GM18502 (cell line): ENCODE measurements at regions not wholly inside any gene's neighbourhood (a gene's known extent, or its start where the extent isn't known, plus 50 kb on each side); places are given as distances from the start of the nearest gene placed in this dataset.
"Not testable (repeated sequence)": the region's sequence is repeated elsewhere in the genome, so short reads cannot be mapped to it uniquely, and the experiment has no call there.

Experiments used
- ATAC-seq: cut with Tn5 transposase; IDR thresholded peaks from one replicate; pipeline ENCODE4 v1.9.1; 2021; ENCODE audit warnings: mild to moderate bottlenecking; ENCODE audit not compliant: unreplicated experiment, poor library complexity

DNA sequence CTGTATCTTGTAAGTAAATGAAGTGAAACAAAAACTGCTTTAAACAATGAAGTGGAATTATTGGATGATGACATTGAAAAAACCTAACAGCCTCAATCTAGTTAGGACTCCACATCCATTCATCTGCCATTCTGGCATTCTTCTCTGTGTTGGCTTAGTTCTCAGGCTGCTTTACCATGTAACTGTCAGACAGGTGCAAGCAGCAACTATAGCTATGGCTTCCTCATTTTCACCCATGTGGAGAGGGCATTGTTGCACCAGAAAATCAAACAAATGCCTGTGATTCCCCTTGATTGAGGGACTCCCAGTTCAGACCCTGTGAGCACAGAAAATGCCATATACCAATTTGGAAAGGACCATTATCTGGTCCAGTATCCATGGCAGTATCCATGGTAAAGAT is 129.5 kb upstream of the NYAP2 start:
- ATAC-seq = no peak

- no peak for ATAC-seq
These were observed 145.1 kb upstream of the NYAP2 start for GRCh38 chr2:225254363-225254762.

DNA sequence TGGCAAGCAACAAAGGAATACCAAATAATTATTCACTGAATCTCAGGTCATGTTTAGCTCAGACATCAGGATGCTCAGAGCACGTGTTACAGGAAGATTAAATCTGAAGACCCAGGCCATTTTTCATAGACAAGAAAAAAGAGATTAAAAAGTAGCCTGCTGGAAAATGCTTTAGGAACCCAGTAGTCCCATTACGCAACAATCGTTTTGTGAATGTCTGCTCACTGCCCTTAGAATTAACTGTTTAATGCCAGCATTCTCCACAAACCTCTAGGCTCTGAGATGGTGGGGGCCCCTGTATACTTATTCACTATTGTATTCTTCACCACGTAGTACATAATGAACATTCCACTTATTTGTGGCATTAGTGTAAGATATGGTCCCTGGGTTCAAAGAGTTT is 154.6 kb upstream of the NYAP2 start:
- no peak for ATAC-seq

DNA sequence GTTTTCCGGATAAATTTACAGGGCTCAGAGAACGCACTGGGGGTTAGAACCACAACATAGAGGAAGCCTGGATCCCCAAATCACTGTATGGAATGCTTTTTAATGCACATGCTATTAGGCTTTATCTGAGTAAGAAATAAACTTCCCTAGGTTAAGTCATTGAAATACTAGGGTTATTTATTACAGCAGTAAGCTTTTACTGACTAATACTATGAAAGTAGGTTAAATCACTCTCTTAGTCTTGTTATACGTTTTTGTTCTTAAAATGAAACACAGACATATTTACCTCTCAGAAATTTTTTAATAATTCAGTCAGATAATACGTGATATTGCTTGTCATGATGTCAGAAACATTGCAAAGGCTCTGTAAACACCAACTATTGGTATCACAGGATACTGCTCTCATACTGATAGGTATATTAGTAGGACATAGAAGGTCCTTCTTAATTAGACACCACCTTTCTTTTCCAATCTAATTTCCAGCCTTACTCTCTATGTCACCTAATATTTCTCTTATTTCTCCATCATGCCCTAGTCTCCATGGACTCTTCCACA is 162.7 kb upstream of the NYAP2 start:
- no peak for ATAC-seq

DNA sequence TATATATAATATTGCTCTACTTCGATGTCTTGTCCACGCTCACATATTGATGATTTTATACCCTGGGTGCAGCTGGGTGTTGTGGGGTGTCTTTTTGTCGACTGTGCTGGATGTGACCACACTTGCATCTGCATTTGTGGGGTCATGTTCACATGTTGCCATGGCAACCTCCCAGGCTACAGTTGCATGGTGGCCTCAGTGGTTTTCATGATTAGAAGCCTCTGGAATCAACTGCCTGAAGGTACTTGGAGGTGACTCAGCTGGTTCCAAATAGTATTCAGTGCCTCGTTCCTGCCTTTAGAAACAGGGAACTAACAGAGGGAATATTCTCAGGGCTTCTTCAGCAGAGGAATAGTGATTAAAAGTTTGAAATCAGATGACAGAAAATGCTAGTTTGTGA is 166.3 kb upstream of the NYAP2 start:
- ATAC-seq = no peak

GRCh38 chr2:225231900-225232299 is 167.6 kb upstream of the NYAP2 start:
- ATAC-seq = no peak

DNA sequence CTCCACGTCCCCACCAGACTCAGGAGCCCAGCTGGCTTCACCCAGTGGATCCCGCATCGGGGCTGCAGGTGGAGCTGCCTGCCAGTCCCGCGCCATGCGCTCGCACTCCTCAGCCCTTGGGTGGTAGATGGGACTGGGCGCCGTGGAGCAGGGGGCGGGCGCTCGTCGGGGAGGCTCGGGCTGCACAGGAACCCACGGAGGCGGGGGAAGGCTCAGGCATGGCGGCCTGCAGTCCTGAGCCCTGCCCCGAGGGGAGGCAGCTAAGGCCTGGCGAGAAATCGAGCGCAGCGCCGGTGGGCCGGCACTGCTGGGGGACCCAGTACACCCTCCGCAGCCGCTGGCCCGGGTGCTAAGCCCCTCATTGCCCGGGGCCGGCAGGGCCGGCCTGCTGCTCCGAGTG is 170.2 kb upstream of the NYAP2 start:
- ATAC-seq = not testable (repeated sequence)

GRCh38 chr2:225226441-225226840 is 173.1 kb upstream of the NYAP2 start:
- ATAC-seq = no peak

GRCh38 chr2:225223301-225223700 is 176.2 kb upstream of the NYAP2 start:
- ATAC-seq = no peak

DNA sequence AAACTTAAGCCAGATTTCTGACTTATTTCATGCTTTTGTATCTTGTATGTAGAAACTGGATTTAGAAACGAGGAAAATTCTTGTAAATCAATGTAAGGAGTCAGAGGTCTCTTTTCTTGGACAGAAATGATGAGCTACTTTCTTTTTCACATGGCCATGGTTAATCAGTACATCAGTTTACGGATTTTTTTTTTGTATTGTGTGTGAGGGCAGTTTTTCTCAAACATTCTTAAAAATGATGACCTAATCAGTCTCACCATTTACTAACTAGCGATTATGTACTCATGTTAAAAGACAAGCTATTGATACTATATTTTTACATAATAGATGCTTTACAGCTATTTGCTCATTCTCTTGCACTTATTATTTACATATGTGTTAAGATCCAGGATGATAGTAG is 165.2 kb upstream of the DOCK10 start:
- ATAC-seq = no peak

DNA sequence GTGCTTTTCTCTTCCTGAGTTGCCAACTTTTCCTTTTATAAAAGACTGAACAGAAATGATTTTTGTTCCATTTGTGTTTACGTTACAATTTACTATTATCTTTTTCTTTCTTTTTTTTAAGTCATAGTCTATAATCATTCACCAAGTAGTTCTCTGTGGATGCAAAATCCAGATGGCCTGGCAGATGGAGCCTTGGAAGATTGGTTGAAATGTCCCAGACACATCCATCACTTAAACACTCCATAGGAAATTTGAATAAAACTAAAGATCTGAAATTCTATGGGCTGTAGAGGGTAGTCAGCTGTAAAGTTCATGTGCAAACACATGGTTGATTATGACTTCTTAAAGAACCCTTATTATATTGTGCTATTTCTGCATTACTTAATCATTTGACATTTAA is 164.8 kb upstream of the DOCK10 start:
- no peak for ATAC-seq

GRCh38 chr2:225196579-225196978 is 154.3 kb upstream of the DOCK10 start:
- ATAC-seq = no peak

GRCh38 chr2:225192869-225193268 is 150.6 kb upstream of the DOCK10 start:
- ATAC-seq = no peak

GRCh38 chr2:225190987-225191386 is 148.7 kb upstream of the DOCK10 start:
- ATAC-seq = no peak

GRCh38 chr2:225184948-225185347 is 142.7 kb upstream of the DOCK10 start:
- ATAC-seq = no peak

- no peak for ATAC-seq
These were observed 139.9 kb upstream of the DOCK10 start for GRCh38 chr2:225182126-225182525.

DNA sequence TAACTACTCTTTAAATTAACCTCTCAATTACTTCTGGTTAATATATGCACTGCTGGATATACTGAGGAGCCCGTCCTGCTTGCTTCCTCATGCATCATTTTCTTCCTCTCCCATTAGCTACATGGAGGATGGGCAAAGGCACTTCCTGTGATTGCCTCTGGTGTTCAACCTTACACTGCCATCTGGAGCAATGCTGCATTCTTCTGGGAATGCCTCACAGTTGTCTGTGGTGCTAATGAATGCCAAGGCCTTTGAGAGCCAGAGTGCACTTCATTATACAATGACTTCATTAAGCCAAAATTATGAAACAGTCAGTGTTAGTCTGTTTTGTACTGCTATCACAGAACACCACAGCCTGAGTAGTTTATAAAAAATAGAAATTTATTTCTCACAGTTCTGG is 134.8 kb upstream of the DOCK10 start:
- no peak for ATAC-seq

- ATAC-seq = no peak
These were observed 131.6 kb upstream of the DOCK10 start for GRCh38 chr2:225173909-225174308.

DNA sequence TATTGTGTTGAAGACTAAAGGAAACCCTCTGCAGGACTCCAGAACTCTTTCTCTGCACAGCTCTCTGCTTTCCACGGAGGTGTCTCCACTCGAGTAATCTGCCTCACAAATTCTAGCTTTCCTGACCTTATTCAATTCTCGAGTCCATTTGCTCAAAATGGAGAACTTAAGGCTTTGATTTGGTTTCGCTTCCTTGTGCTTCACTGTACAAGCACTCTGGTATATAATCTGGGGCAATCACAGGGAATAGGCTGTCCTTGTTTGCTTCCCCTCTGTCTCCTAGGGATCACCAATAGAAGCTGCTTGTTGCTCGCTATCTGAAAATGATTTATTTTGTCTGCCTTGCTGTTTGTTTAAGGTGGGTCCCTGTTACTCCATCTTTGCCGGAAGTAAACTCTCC is 129.1 kb upstream of the DOCK10 start:
- no peak for ATAC-seq

DNA sequence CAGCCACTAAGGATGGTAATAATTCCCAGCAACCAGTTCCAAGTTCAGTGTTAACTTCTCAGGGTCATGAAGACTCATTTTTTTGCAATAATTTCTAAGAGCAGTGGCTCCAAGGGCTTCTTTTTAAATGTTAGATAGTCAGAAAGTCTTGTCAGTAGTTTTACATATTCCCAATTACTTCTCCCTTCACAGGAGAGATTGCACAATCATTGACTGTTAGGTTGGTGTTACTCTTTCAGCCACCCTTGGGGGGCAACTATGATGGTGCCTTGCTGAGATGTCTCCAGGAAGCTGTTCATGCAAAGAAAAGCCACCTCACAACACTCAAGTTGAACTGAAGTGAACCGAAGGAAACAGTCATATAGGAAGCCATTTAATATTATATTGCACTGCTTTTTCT is 127.9 kb upstream of the DOCK10 start:
- no peak for ATAC-seq

DNA sequence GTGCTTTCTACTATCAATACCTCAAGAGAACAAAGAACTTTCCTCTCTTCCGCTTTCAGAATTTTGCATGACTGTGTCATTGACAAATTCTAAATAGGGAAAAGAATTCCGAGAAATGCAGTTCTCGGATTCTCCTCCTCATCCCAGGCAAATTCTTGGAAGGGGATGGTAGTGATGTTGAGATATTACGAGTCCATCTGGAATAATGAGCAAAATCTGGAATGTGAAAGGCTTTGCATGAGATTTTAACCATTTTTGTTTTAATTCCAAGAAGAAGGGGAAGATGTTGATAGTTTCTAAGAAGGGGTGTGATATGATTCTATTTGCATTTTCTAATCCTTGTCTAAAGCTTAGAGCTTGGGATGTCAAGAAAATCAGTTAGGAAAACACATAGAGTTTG is 127.1 kb upstream of the DOCK10 start:
- ATAC-seq = no peak

GRCh38 chr2:225165052-225165451 is 122.8 kb upstream of the DOCK10 start:
- ATAC-seq = no peak

- no peak for ATAC-seq
These were observed 122.3 kb upstream of the DOCK10 start for GRCh38 chr2:225164401-225165050.
